Thyroid gland (tissue), 4 donors: ENCODE measurements at regions not wholly inside any gene's neighbourhood (a gene's known extent, or its start where the extent isn't known, plus 50 kb on each side); places are given as distances from the start of the nearest gene placed in this dataset.

Experiments
- DNase-seq, 2 donors: peaks; one replicate each; pipeline ENCODE4 v3.0.0-alpha.2; 2019
- H3K27ac ChIP-seq, 3 donors: fragments of 200-600 bp; sonication (generic); 1 replicate in 2 of 3; 2 replicates in 1 of 3; pipeline ENCODE4 v1.5.1; 2016 to 2019; ENCODE audit warnings: mild to moderate bottlenecking in 1 of 3, moderate library complexity in 1 of 3
- H3K27me3 ChIP-seq: fragments of 200-600 bp; sonication (generic); one replicate; pipeline ENCODE4 v1.5.1; 2019
- H3K36me3 ChIP-seq, 2 donors: fragments of 200-600 bp; sonication (generic); one replicate each; pipeline ENCODE4 v1.5.1; 2016 to 2019
- H3K4me1 ChIP-seq, 2 donors: fragments of 200-600 bp; sonication (generic); one replicate each; pipeline ENCODE4 v1.5.1; 2017 to 2019
- H3K4me3 ChIP-seq, 3 donors: fragments of 200-600 bp; sonication (generic); replicated peaks in 1 of 3; 1 replicate in 2 of 3; 2 replicates in 1 of 3; pipeline ENCODE4 v1.5.1; 2016; ENCODE audit warnings: mild to moderate bottlenecking in 1 of 3
- H3K9me3 ChIP-seq: fragments of 200-600 bp; sonication (generic); one replicate; pipeline ENCODE4 v1.5.1; 2017
- CTCF ChIP-seq, 6 experiments: fragments of 200-600 bp in 3 of 6; fragments of 450-650 bp in 3 of 6; sonication (generic) in 3 of 6; IDR thresholded peaks; one replicate each; pipeline ENCODE4 v1.5.1; 2016 to 2019; ENCODE audit warnings: antibody characterized with exemption in 6 of 6, mild to moderate bottlenecking in 2 of 6, inconsistent platforms in 1 of 6, moderate library complexity in 1 of 6
- POLR2A ChIP-seq, 2 donors: fragments of 450-650 bp; IDR thresholded peaks; one replicate each; pipeline ENCODE4 v1.6.1; 2017; ENCODE audit warnings: antibody characterized with exemption in 2 of 2, mild to moderate bottlenecking in 2 of 2, moderate library complexity in 1 of 2
- WGBS, 2 donors: methylation state at CpG; one replicate each; pipeline ENCODE4 v1.1.5; 2017; 5-methylcytosine and 5-hydroxymethylcytosine counted together
- intact Hi-C: fragments of 100-400 bp; cut with DNase I; formaldehyde crosslinking; loops from one replicate; pipeline ENCODE4 v1.15.1; 2023

- 67 to 84% methylated on average over 7 to 8 of the region's 8 CpGs for WGBS, 2 donors
- Histone ChIP-seq H3K9me3 (no peaks in the 10 kb centered on the region), H3K27ac (no peak overlapping the region), H3K36me3 (no peaks in the 10 kb centered on the region), H3K4me3 (no peak overlapping the region), H3K27me3 (no peaks in the 10 kb centered on the region), H3K4me1 (no peaks in the 10 kb centered on the region)
- intact Hi-C loops: no loop called here
- no peak for TF ChIP-seq POLR2A (IDR thresholded peaks at IDR 0.05)
- TF ChIP-seq CTCF (IDR thresholded peaks at IDR 0.05): no peak
- no peak for DNase-seq
These were observed 319.8 kb upstream of the RRP15 start for GRCh38 chr1:217965156-217965786.

DNA sequence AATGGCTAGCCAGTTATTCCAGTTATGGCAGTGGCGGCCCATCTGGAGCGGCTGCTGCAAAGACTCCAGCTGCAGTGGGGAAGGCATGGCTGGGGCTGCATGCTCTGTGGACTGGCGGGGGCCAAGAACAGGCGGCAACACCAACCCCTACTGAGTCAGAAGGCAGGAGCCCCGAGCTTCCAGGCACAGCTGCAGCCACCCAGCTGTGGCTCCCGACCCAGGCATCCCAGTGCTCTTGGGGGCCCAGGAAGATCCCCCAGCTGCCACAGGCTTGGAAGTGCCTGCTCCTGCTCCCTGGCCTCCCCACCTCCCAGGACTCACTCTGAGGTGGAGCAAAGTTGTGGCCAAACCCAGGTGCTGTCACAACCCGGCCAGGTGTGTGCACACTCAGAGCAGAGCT lies 317.0 kb upstream of the RRP15 start:
- TF ChIP-seq CTCF (IDR thresholded peaks at IDR 0.05): no peak
- TF ChIP-seq POLR2A (IDR thresholded peaks at IDR 0.05): no peak
- intact Hi-C loops: no loop called here
- H3K9me3 ChIP-seq: no peaks in the 10 kb centered on the region
- no peaks in the 10 kb centered on the region for H3K36me3 ChIP-seq
- 80 to 86% methylated on average over 4 to 5 of the region's 7 CpGs for WGBS, 2 donors
- no peaks in the 10 kb centered on the region for H3K27me3 ChIP-seq
- no peak overlapping the region for H3K4me3 ChIP-seq
- no peaks in the 10 kb centered on the region for H3K4me1 ChIP-seq
- H3K27ac ChIP-seq: no peak overlapping the region
- no peak for DNase-seq

DNA sequence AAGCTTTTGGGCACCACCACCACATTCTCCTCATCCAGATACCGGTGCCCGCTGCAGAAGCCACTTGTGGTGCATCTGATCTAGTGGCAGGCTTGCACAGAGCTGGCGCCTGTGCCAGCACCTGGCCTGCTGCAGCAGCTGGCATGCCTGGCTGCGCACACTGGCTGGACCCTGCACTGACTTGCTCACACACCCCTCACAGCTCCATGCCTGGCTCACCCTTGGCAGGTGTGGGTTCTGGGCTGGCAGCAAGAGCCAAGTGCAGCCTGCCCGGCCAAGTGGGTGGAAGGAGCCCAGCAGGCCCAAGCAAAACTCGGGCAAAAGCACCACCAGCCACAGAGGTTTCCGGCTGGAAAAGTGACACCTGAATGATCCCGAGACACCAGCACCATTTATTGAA lies 315.7 kb upstream of the RRP15 start:
- Histone ChIP-seq H3K4me1 (no peaks in the 10 kb centered on the region), H3K27ac (no peak overlapping the region), H3K4me3 (no peak overlapping the region), H3K9me3 (no peaks in the 10 kb centered on the region), H3K27me3 (no peaks in the 10 kb centered on the region), H3K36me3 (no peaks in the 10 kb centered on the region)
- 73 to 81% methylated on average over 7 to 8 of the region's 8 CpGs for WGBS, 2 donors
- intact Hi-C loops: no loop called here
- TF ChIP-seq POLR2A (IDR thresholded peaks at IDR 0.05): no peak
- no peak for TF ChIP-seq CTCF (IDR thresholded peaks at IDR 0.05)
- DNase-seq: no peak

DNA sequence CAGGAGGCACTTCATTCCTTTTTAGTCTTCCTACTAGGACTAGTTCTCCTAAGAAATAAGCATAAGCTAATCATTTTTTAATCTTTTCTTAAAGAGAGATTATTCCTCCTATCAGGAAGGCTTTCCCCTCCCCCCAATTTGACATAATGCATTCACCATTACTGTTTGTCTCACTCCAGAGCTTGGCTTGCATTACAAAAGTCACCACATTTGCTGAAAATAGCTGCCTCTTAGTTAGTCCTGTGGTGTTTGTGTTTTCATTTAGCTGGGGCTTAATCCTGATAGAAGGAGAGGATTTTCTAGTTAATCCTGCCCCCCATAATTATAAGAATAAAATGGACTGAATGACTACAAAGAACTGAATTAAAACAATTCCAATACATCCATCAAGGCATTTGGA lies 307.1 kb upstream of the RRP15 start:
- intact Hi-C loops: no loop called here

GRCh38 chr1:217981430-217981829 lies 303.7 kb upstream of the RRP15 start:
- no peaks in the 10 kb centered on the region for H3K36me3 ChIP-seq
- no peaks in the 10 kb centered on the region for H3K27me3 ChIP-seq
- TF ChIP-seq POLR2A (IDR thresholded peaks at IDR 0.05): no peak
- WGBS, 2 donors: 81 to 85% methylated on average over 1 of the region's 1 CpG
- no peak overlapping the region for H3K27ac ChIP-seq
- DNase-seq: no peak
- peaks cover 8 to 9% of the 10 kb centered on the region in 2 donors for H3K4me1 ChIP-seq
- no peaks in the 10 kb centered on the region for H3K9me3 ChIP-seq
- intact Hi-C loops: no loop called here
- H3K4me3 ChIP-seq: no peak overlapping the region

More for the DNA sequence above, 307.1 kb upstream of the RRP15 start:
- Histone ChIP-seq H3K4me1 (no peaks in the 10 kb centered on the region), H3K36me3 (no peaks in the 10 kb centered on the region), H3K27ac (no peak overlapping the region), H3K27me3 (no peaks in the 10 kb centered on the region), H3K4me3 (no peak overlapping the region), H3K9me3 (no peaks in the 10 kb centered on the region)
- DNase-seq: no peak
- TF ChIP-seq CTCF (IDR thresholded peaks at IDR 0.05) (no peak), POLR2A (IDR thresholded peaks at IDR 0.05) (no peak)
